Pancreas (tissue), 10 donors: ENCODE measurements at regions not wholly inside any gene's neighbourhood (a gene's known extent, or its start where the extent isn't known, plus 50 kb on each side); places are given as distances from the start of the nearest gene placed in this dataset.
"Not testable (repeated sequence)": the region's sequence is repeated elsewhere in the genome, so short reads cannot be mapped to it uniquely, and the experiment has no call there.

Experiments used
- ATAC-seq, 4 donors: fragments of 200-7000 bp; cut with Tn5 transposase; one replicate each; pipeline versions ENCODE4 v1.8.0 to v1.9.1; 2020; ENCODE audit warnings: mild to moderate bottlenecking in 4 of 4, moderate library complexity in 4 of 4
- DNase-seq, 6 donors: peaks; one replicate each; pipeline ENCODE4 v3.0.0-alpha.2; 2020
- FAIRE-seq: peaks from 2 replicates; lab custom pipeline; 2012; peaks lifted over from hg19 to GRCh38; lab: Jason Lieb, UNC
- H3K27ac ChIP-seq, 4 donors: fragments of 200-600 bp; sonication (generic); 1 replicate in 3 of 4; 2 replicates in 1 of 4; pipeline versions ENCODE4 v1.5.0 to v1.8.0; 2020
- H3K27me3 ChIP-seq, 4 donors: fragments of 200-600 bp; one replicate each; pipeline ENCODE4 v1.8.0; 2021
- H3K36me3 ChIP-seq, 3 donors: fragments of 200-600 bp; sonication (generic) in 1 of 3; one replicate each; pipeline versions ENCODE4 v1.5.0 to v1.8.0; 2020 to 2021
- H3K4me1 ChIP-seq, 3 donors: fragments of 200-600 bp; one replicate each; pipeline ENCODE4 v1.8.0; 2021
- H3K4me3 ChIP-seq, 4 donors: fragments of 200-600 bp; sonication (generic) in 2 of 4; one replicate each; pipeline versions ENCODE4 v1.5.0 to v1.8.0; 2020 to 2021
- H3K9me3 ChIP-seq, 4 donors: fragments of 200-600 bp; one replicate each; pipeline ENCODE4 v1.8.0; 2021
- CTCF ChIP-seq, 4 donors: fragments of 200-600 bp; sonication (generic) in 3 of 4; IDR thresholded peaks; one replicate each; pipeline versions ENCODE4 v1.5.0 to v1.8.0; 2021; ENCODE audit warnings: antibody characterized with exemption in 4 of 4
- WGBS, 2 donors: extraction: QIAGEN DNeasy Blood & Tissue Kit; methylation state at CpG; one replicate each; pipeline ENCODE4 v1.1.7; 2013; 5-methylcytosine and 5-hydroxymethylcytosine counted together
- intact Hi-C, 3 donors: fragments of 100-400 bp; cut with DNase I; formaldehyde crosslinking; loops; one replicate each; pipeline versions ENCODE4 v1.11.1 to v1.14.2; 2022
- donor health status: healthy with polysubstance abuse.
- donor health status: DM: no; HTN: no; CAD: no; lungs with moderate emphysema.
- donor health status: DM: no; HTN: no; CAD: no.
- donor health status: control.
- donor health status: control.
- donor health status: Bipolar disorder and iron deficiency.
- donor health status: DM: yes; HTN: yes; CAD: no.
- donor health status: DM: no; HTN: no; CAD: no.
- donor health status: DM: no; HTN: no; CAD: no.
- donor health status: DM: yes; HTN: yes; CAD: no.

- no peak for FAIRE-seq
- TF ChIP-seq CTCF (IDR thresholded peaks at IDR 0.05), result no peak
- Histone ChIP-seq H3K27me3 (no peaks in the 10 kb centered on the region), H3K27ac (no peak overlapping the region), H3K4me3 (no peak overlapping the region), H3K9me3 (no peaks in the 10 kb centered on the region), H3K4me1 (no peaks in the 10 kb centered on the region), H3K36me3 (no peaks in the 10 kb centered on the region)
- intact Hi-C loops, result no loop called here
- no peak for DNase-seq
- 64 to 69% methylated on average over 2 of the region's 2 CpGs for WGBS, 2 donors
- ATAC-seq, result no peak
Measured at GRCh38 chr11:23931443-23931842, 565.4 kb upstream of the LUZP2 start.

- no peak for DNase-seq
- no peak overlapping the region for H3K27ac ChIP-seq
- no peaks in the 10 kb centered on the region for H3K27me3 ChIP-seq
- H3K4me1 ChIP-seq, result no peaks in the 10 kb centered on the region
- intact Hi-C loops, result no loop called here
- no peak overlapping the region for H3K4me3 ChIP-seq
- no peaks in the 10 kb centered on the region for H3K36me3 ChIP-seq
- H3K9me3 ChIP-seq, result no peaks in the 10 kb centered on the region
- no peak for ATAC-seq
- FAIRE-seq, result peak; percentile 26
- TF ChIP-seq CTCF (IDR thresholded peaks at IDR 0.05), result no peak
Measured at GRCh38 chr11:23932485-23932898, 564.4 kb upstream of the LUZP2 start.

- H3K4me1 ChIP-seq, result no peaks in the 10 kb centered on the region
Measured at GRCh38 chr11:23933721-23934120, 563.1 kb upstream of the LUZP2 start.

GRCh38 chr11:23934671-23935270 is 562.1 kb upstream of the LUZP2 start:
- peak in 1 of 6 donors; percentile 49 for DNase-seq
- H3K4me1 ChIP-seq, H3K9me3 ChIP-seq, H3K36me3 ChIP-seq, H3K27me3 ChIP-seq, intact Hi-C loops, FAIRE-seq, ATAC-seq, H3K27ac ChIP-seq, H3K4me3 ChIP-seq: not testable (repeated sequence)
- WGBS, 2 donors, result 92 to 93% methylated on average over 19 to 27 of the region's 27 CpGs

More at GRCh38 chr11:23933721-23934120, 563.1 kb upstream of the LUZP2 start:
- ATAC-seq (no peak), DNase-seq (no peak), FAIRE-seq (no peak)
- intact Hi-C loops, result no loop called here
- Histone ChIP-seq H3K4me3 (no peak overlapping the region), H3K9me3 (no peaks in the 10 kb centered on the region), H3K36me3 (no peaks in the 10 kb centered on the region), H3K27me3 (no peaks in the 10 kb centered on the region), H3K27ac (no peak overlapping the region)
- TF ChIP-seq CTCF (IDR thresholded peaks at IDR 0.05), result no peak
- WGBS, 2 donors, result 74 to 76% methylated on average over 9 of the region's 9 CpGs

- WGBS, 2 donors, result 90 to 94% methylated on average over 28 to 31 of the region's 31 CpGs
- H3K36me3 ChIP-seq, H3K4me1 ChIP-seq, ATAC-seq, H3K27ac ChIP-seq, H3K27me3 ChIP-seq, FAIRE-seq, intact Hi-C loops, H3K9me3 ChIP-seq, H3K4me3 ChIP-seq: not testable (repeated sequence)
- peak in 1 of 6 donors; percentile 59 for DNase-seq
Measured at GRCh38 chr11:23942117-23942815, 554.6 kb upstream of the LUZP2 start.

GRCh38 chr11:23944923-23945322 is 551.9 kb upstream of the LUZP2 start:
- 65 to 67% methylated on average over 2 of the region's 2 CpGs for WGBS, 2 donors
- ATAC-seq (no peak), DNase-seq (no peak), FAIRE-seq (no peak)
- Histone ChIP-seq H3K36me3 (no peaks in the 10 kb centered on the region), H3K9me3 (no peaks in the 10 kb centered on the region), H3K27ac (no peak overlapping the region), H3K4me3 (no peak overlapping the region), H3K4me1 (no peaks in the 10 kb centered on the region), H3K27me3 (no peaks in the 10 kb centered on the region)
- TF ChIP-seq CTCF (IDR thresholded peaks at IDR 0.05), result no peak
- intact Hi-C loops, result no loop called here
